ENCODE measurements at regions not wholly inside any gene's neighbourhood (a gene's known extent, or its start where the extent isn't known, plus 50 kb on each side); places are given as distances from the start of the nearest gene placed in this dataset.

DNA sequence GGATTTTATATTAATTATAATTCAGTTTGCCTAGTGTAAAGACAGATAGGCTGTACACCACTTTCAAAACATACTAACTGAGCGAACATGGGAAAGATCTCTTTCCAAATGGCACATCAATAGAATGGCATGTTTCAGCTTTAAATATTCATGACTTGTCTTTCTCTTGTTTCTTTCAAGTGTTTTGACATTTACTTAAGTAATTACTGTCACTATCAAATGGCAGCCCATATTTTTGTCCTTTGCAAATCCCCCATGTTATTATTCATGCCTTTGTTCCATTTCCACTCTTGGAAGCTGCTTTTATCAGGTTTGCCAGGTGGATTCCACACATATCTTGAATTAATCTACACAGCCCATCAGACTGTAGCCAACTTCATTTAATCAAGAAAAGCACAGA, 89.2 kb upstream of the GLRA2 start:
- H3K4me3 ChIP-seq (ENCODE audit: insufficient read depth, low read depth, low read length) = no peak overlapping the region
- H2BK5ac ChIP-seq (ENCODE audit: low read depth, low read length, poor library complexity, severe bottlenecking) = no peak overlapping the region
- no peak overlapping the region for H2BK120ac ChIP-seq (ENCODE audit: low read depth, low read length)
- in situ Hi-C loops (cut with MboI; ENCODE audit: low sequenced_read_pairs) (no loop called here), intact Hi-C loops (cut with micrococcal nuclease) (no loop called here), dilution Hi-C loops (cut with HindIII; ENCODE audit: low sequenced_read_pairs, unreplicated experiment) (no loop called here)
- no peak overlapping the region for H3K14ac ChIP-seq (replicated peaks; ENCODE audit: low read depth, low read length)
- no peak overlapping the region for H3K27ac ChIP-seq (ENCODE audit: insufficient read depth, low read length)
- H3K36me3 ChIP-seq (ENCODE audit: control insufficient read depth, insufficient read depth, low read length) = no peaks in the 10 kb centered on the region
- TF ChIP-seq MAFK (IDR thresholded peaks at IDR 0.05; ENCODE audit: low read depth, low read length) (no peak), RCOR1 (IDR thresholded peaks at IDR 0.05; ENCODE audit: insufficient replicate concordance, low read length) (no peak), BHLHE40 (IDR thresholded peaks at IDR 0.05; ENCODE audit: low read depth, low read length) (no peak), POLR2A (IDR thresholded peaks at IDR 0.05; ENCODE audit: low read depth, low read length) (no peak), SMC3 (IDR thresholded peaks at IDR 0.05; ENCODE audit: low read depth, low read length) (no peak), MAZ (IDR thresholded peaks at IDR 0.05; ENCODE audit: borderline replicate concordance, low read depth, low read length) (no peak), NFE2L2 (IDR thresholded peaks at IDR 0.05; ENCODE audit: low read depth, low read length) (no peak), CHD1 (IDR thresholded peaks at IDR 0.05; ENCODE audit: low read depth, low read length) (no peak), MXI1 (IDR thresholded peaks at IDR 0.05; ENCODE audit: borderline replicate concordance, low read depth, low read length) (no peak), RFX5 (IDR thresholded peaks at IDR 0.05; ENCODE audit: low read depth, low read length) (no peak), RAD21 (IDR thresholded peaks at IDR 0.05; ENCODE audit: low read length) (no peak), FOS (IDR thresholded peaks at IDR 0.05; ENCODE audit: low read depth, low read length) (no peak), CEBPB (IDR thresholded peaks at IDR 0.05; ENCODE audit: low read depth, low read length) (no peak)
- TF ChIP-seq, protein P1, sequence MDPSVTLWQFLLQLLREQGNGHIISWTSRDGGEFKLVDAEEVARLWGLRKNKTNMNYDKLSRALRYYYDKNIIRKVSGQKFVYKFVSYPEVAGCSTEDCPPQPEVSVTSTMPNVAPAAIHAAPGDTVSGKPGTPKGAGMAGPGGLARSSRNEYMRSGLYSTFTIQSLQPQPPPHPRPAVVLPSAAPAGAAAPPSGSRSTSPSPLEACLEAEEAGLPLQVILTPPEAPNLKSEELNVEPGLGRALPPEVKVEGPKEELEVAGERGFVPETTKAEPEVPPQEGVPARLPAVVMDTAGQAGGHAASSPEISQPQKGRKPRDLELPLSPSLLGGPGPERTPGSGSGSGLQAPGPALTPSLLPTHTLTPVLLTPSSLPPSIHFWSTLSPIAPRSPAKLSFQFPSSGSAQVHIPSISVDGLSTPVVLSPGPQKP (IDR thresholded peaks at IDR 0.05; ENCODE audit: borderline replicate concordance, low read depth, low read length) = no peak
- TF ChIP-seq, protein P2, sequence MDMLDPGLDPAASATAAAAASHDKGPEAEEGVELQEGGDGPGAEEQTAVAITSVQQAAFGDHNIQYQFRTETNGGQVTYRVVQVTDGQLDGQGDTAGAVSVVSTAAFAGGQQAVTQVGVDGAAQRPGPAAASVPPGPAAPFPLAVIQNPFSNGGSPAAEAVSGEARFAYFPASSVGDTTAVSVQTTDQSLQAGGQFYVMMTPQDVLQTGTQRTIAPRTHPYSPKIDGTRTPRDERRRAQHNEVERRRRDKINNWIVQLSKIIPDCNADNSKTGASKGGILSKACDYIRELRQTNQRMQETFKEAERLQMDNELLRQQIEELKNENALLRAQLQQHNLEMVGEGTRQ (IDR thresholded peaks at IDR 0.05; ENCODE audit: low read depth, low read length) = no peak
- TF ChIP-seq, protein P3, sequence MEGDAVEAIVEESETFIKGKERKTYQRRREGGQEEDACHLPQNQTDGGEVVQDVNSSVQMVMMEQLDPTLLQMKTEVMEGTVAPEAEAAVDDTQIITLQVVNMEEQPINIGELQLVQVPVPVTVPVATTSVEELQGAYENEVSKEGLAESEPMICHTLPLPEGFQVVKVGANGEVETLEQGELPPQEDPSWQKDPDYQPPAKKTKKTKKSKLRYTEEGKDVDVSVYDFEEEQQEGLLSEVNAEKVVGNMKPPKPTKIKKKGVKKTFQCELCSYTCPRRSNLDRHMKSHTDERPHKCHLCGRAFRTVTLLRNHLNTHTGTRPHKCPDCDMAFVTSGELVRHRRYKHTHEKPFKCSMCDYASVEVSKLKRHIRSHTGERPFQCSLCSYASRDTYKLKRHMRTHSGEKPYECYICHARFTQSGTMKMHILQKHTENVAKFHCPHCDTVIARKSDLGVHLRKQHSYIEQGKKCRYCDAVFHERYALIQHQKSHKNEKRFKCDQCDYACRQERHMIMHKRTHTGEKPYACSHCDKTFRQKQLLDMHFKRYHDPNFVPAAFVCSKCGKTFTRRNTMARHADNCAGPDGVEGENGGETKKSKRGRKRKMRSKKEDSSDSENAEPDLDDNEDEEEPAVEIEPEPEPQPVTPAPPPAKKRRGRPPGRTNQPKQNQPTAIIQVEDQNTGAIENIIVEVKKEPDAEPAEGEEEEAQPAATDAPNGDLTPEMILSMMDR (conservative IDR thresholded peaks at IDR 0.05; ENCODE audit: low read depth, low read length) = no peak
- H3K4me2 ChIP-seq (ENCODE audit: low read depth, low read length) = no peak overlapping the region
- BruUV-seq (replicated peaks) = no TSS peak
- CTCF ChIA-PET = no interaction called here
- H2BK15ac ChIP-seq (ENCODE audit: low read depth, low read length) = no peak overlapping the region
- H3K23ac ChIP-seq (ENCODE audit: low read depth, low read length) = no peak overlapping the region
- H3K4me1 ChIP-seq (ENCODE audit: control insufficient read depth, insufficient read depth, low read length) = no peaks in the 10 kb centered on the region
- H2AK5ac ChIP-seq (ENCODE audit: low read depth, low read length) = no peak overlapping the region
- no peak overlapping the region for H3K4ac ChIP-seq (ENCODE audit: low read depth, low read length)
- no CpG with 5 or more reads among the region's 1 CpG for WGBS, 2 experiments (ENCODE audit: extremely low coverage in 2 of 2, insufficient read length in 1 of 2)
- no peak overlapping the region for H3K18ac ChIP-seq (ENCODE audit: low read depth, low read length)
- no peak overlapping the region for H2AFZ ChIP-seq (replicated peaks; ENCODE audit: low read length, poor library complexity)
- H2BK20ac ChIP-seq (ENCODE audit: low read depth, low read length) = no peak overlapping the region
- POLR2A ChIA-PET (ENCODE audit: unreplicated experiment) = no interaction called here
- no peaks in the 10 kb centered on the region for H3K79me1 ChIP-seq (ENCODE audit: low read depth in 1 of 2, low read length in 2 of 2)
- H4K91ac ChIP-seq (ENCODE audit: insufficient read depth, low read depth, low read length) = no peak overlapping the region
- H3K27me3 ChIP-seq (ENCODE audit: control insufficient read depth, insufficient read depth, low read length) = no peaks in the 10 kb centered on the region
- H3K9me3 ChIP-seq (ENCODE audit: control insufficient read depth, insufficient read depth, low read length) = no peaks in the 10 kb centered on the region
- H3K9ac ChIP-seq (ENCODE audit: low read depth, low read length) = no peak overlapping the region
- no peak overlapping the region for H4K5ac ChIP-seq (ENCODE audit: low read depth, low read length)
- ATAC-seq (ENCODE audit: low read depth) (no peak), DNase-seq (no peak)
- no peaks in the 10 kb centered on the region for H3K9me1 ChIP-seq (ENCODE audit: insufficient read depth, low read length)
- H2AK9ac ChIP-seq (replicated peaks; ENCODE audit: low read depth, low read length, poor library complexity) = no peak overlapping the region
- H4K20me1 ChIP-seq (ENCODE audit: insufficient read depth, low read length) = no peaks in the 10 kb centered on the region
- H3K56ac ChIP-seq (ENCODE audit: extremely low read depth, insufficient read depth, low read length) = no peak overlapping the region
- H4K8ac ChIP-seq (ENCODE audit: low read depth in 2 of 2, low read length in 2 of 2) = no peak overlapping the region
